HepG2 (cell line): ENCODE measurements at regions not wholly inside any gene's neighbourhood (a gene's known extent, or its start where the extent isn't known, plus 50 kb on each side); places are given as distances from the start of the nearest gene placed in this dataset.
A peak's percentile ranks its signal among the peaks of the same experiment; 100 is the strongest.
"Not testable (repeated sequence)": the region's sequence is repeated elsewhere in the genome, so short reads cannot be mapped to it uniquely, and the experiment has no call there.

Source experiments
- ATAC-seq: fragments of 200-7000 bp; cut with Tn5 transposase; 3 replicates; pipeline ENCODE4 v1.9.1; 2020; ENCODE audit warnings: mild to moderate bottlenecking, moderate library complexity
- BruUV-seq: library from RNA; stranded (reverse); fragments of 400-500 nt; replicated peaks from 2 replicates; lab custom pipeline; 2021; lab: Mats Ljungman, UMichigan
- CTCF ChIA-PET: fragments of 300-600 bp; formaldehyde crosslinking; extraction: SDS; loops from one replicate; lab custom pipeline; 2021; ENCODE audit warnings: low total read pairs, inconsistent platforms, low intra/inter-chr PET ratio; lab: Yijun Ruan, JAX
- POLR2A ChIA-PET: fragments of 350-600 bp; sonication (Branson Sonifier 250); formaldehyde crosslinking; loops from one replicate; lab custom pipeline; 2020; ENCODE audit warnings: antibody characterized with exemption, inconsistent platforms; lab: Yijun Ruan, JAX
- DNase-seq: peaks from one replicate; pipeline ENCODE4 v3.0.0-alpha.2; 2015; ENCODE audit warnings: low spot score
- FAIRE-seq: peaks from 3 replicates; lab custom pipeline; 2011; peaks lifted over from hg19 to GRCh38; lab: Jason Lieb, UNC
- H2AFZ ChIP-seq: one replicate; pipeline ENCODE4 v1.6.1; 2011; ENCODE audit warnings: low read length, inconsistent platforms
- H3K27ac ChIP-seq: fragments of 300-600 bp; 3 replicates; pipeline ENCODE4 v1.8.0; 2011; ENCODE audit warnings: mixed run types, mild to moderate bottlenecking, mixed read lengths, low read length, inconsistent platforms; ENCODE audit not compliant: insufficient read depth; ENCODE audit errors: extremely low read length
- H3K27me3 ChIP-seq, 2 experiments: fragments of 200-600 bp in 1 of 2; 2 replicates in 1 of 2; 3 replicates in 1 of 2; pipeline versions ENCODE4 v1.6.0 to v1.8.0; 2011; ENCODE audit warnings: low read length in 2 of 2, mild to moderate bottlenecking in 2 of 2, moderate library complexity in 2 of 2, inconsistent platforms in 1 of 2; ENCODE audit not compliant: insufficient read depth in 2 of 2, control insufficient read depth in 1 of 2
- H3K36me3 ChIP-seq, 2 experiments: fragments of 200-600 bp in 1 of 2; replicated peaks in 1 of 2; 2 replicates in 1 of 2; 3 replicates in 1 of 2; pipeline versions ENCODE4 v1.5.1 to v1.8.0; 2011; ENCODE audit warnings: low read length in 2 of 2, inconsistent platforms in 1 of 2; ENCODE audit not compliant: insufficient read depth in 2 of 2, control insufficient read depth in 1 of 2
- H3K4me1 ChIP-seq: 2 replicates; pipeline ENCODE4 v1.5.1; 2012; ENCODE audit warnings: low read length, inconsistent platforms; ENCODE audit not compliant: insufficient read depth
- H3K4me2 ChIP-seq: 2 replicates; pipeline ENCODE4 v1.6.0; 2011; ENCODE audit warnings: low read depth, low read length, inconsistent platforms
- H3K4me3 ChIP-seq, 3 experiments: fragments of 200-600 bp in 1 of 3; sonication (generic), shearing (Covaris generic) in 1 of 3; replicated peaks in 1 of 3; 2 replicates each; pipeline ENCODE4 v1.5.1; 2011 to 2016; ENCODE audit warnings: low read length in 3 of 3, inconsistent platforms in 2 of 3, low read depth in 2 of 3, mild to moderate bottlenecking in 2 of 3, control low read depth in 1 of 3, mixed read lengths in 1 of 3; ENCODE audit not compliant: insufficient read depth in 1 of 3
- H3K79me2 ChIP-seq: one replicate; pipeline ENCODE4 v1.6.1; 2011; ENCODE audit warnings: low read length, inconsistent platforms; ENCODE audit not compliant: insufficient read depth
- H3K9ac ChIP-seq: 2 replicates; pipeline ENCODE4 v1.6.0; 2011; ENCODE audit warnings: mild to moderate bottlenecking, low read depth, low read length, inconsistent platforms; ENCODE audit not compliant: insufficient read depth
- H3K9me3 ChIP-seq: 2 replicates; pipeline ENCODE4 v1.5.1; 2012; ENCODE audit warnings: mild to moderate bottlenecking, low read length
- H4K20me1 ChIP-seq: 2 replicates; pipeline ENCODE4 v1.6.0; 2011; ENCODE audit warnings: inconsistent platforms, mild to moderate bottlenecking, low read length, moderate library complexity; ENCODE audit not compliant: insufficient read depth
- CHD2 ChIP-seq: IDR thresholded peaks from 2 replicates; pipeline ENCODE4 v1.6.1; 2011; ENCODE audit warnings: low read depth, low read length, improper control_type of control experiment
- GLI4 ChIP-seq: sonication (generic); formaldehyde crosslinking; IDR thresholded peaks from 2 replicates; pipeline ENCODE4 v1.5.1; 2020; ENCODE audit warnings: missing genetic modification reagents, mild to moderate bottlenecking, moderate library complexity, borderline replicate concordance
- PRDM4 ChIP-seq: sonication (generic); formaldehyde crosslinking; IDR thresholded peaks from 2 replicates; pipeline ENCODE4 v1.9.0; 2021; ENCODE audit warnings: missing genetic modification reagents, borderline replicate concordance
- TRIM22 ChIP-seq: fragments of 450-650 bp; IDR thresholded peaks from 2 replicates; pipeline ENCODE4 v1.6.1; 2017
- ZNF615 ChIP-seq: sonication (generic); formaldehyde crosslinking; IDR thresholded peaks from 2 replicates; pipeline ENCODE4 v1.5.0; 2020; ENCODE audit warnings: mild to moderate bottlenecking, missing genetic modification reagents, borderline replicate concordance
- ZSCAN21 ChIP-seq: sonication (generic); formaldehyde crosslinking; IDR thresholded peaks from 2 replicates; pipeline ENCODE4 v1.8.0; 2022; ENCODE audit warnings: mild to moderate bottlenecking, missing genetic modification reagents, moderate library complexity, borderline replicate concordance
- WGBS: methylation state at CpG from one replicate; pipeline ENCODE4 v1.1.6; 2017; ENCODE audit warnings: low lambda C conversion rate; 5-methylcytosine and 5-hydroxymethylcytosine counted together
- in situ Hi-C: cut with HindIII; loops from 2 replicates; pipeline ENCODE4 v1.10.0; 2017; ENCODE audit warnings: low pct_unique_long_range_greater_than_20kb; ENCODE audit not compliant: extremely low pct_ligation_motif_present
- intact Hi-C: fragments of 100-400 bp; cut with micrococcal nuclease; formaldehyde crosslinking; loops from one replicate; pipeline ENCODE4 v1.10.0; 2022; ENCODE audit not compliant: unreplicated experiment
- TF ChIP-seq, protein P1 (sequence below): sonication (generic); formaldehyde crosslinking; IDR thresholded peaks from 2 replicates; pipeline ENCODE4 v1.4.0; 2020; ENCODE audit warnings: missing genetic modification reagents
- TF ChIP-seq, protein P2 (sequence below): sonication (generic); formaldehyde crosslinking; IDR thresholded peaks from 2 replicates; pipeline ENCODE4 v1.5.0; 2020; ENCODE audit warnings: mild to moderate bottlenecking, missing genetic modification reagents

DNA sequence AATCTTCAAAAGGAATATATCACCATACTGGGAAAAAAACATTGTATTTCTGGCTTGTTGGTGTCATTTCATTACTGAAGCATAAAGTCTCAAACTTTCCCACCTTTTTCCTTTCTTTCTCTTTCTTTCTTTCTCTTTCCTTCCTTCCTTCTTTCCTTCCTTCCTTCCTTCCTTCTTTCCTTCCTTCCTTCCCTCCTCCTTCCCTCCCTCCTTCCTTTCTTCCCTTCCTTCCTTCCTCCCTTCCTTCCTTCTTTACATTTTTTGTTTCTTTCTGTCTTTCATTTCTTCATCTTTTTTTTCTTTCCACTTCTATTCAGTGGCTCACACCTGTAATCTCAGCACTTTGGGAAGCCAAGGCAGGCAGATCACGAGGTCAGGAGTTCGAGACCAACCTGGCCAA lies 1160.7 kb downstream of the PCDH7 start:
- intact Hi-C loops, ATAC-seq, CTCF ChIA-PET, H3K27ac ChIP-seq, H4K20me1 ChIP-seq, H3K27me3 ChIP-seq, DNase-seq, BruUV-seq, H3K9ac ChIP-seq, POLR2A ChIA-PET, H3K36me3 ChIP-seq, H3K79me2 ChIP-seq, H3K4me1 ChIP-seq, FAIRE-seq, in situ Hi-C loops, H3K4me3 ChIP-seq, H3K4me2 ChIP-seq, H2AFZ ChIP-seq: not testable (repeated sequence)
- 0 out of 2 replicates have a peak, but pooled peaks have one; percentile 71 for TF ChIP-seq TRIM22
- WGBS, result 0% methylated on average over 2 of the region's 2 CpGs
- H3K9me3 ChIP-seq, result peaks cover 11% of the 10 kb centered on the region

- in situ Hi-C loops, result no loop called here
Measured at GRCh38 chr4:31896349-31896748, 1176.2 kb downstream of the PCDH7 start.

More at GRCh38 chr4:31896349-31896748, 1176.2 kb downstream of the PCDH7 start:
- H3K27me3 ChIP-seq, result no peaks in the 10 kb centered on the region
- no peak overlapping the region for H2AFZ ChIP-seq
- intact Hi-C loops, result no loop called here
- BruUV-seq, result no TSS peak
- H3K79me2 ChIP-seq, result no peaks in the 10 kb centered on the region
- H3K27ac ChIP-seq, result no peak overlapping the region
- H3K4me3 ChIP-seq, result no peak overlapping the region
- FAIRE-seq (no peak), DNase-seq (no peak), ATAC-seq (no peak)
- TF ChIP-seq GLI4 (no peak), PRDM4 (CRISPR knock-in tag) (no peak), CHD2 (no peak), ZNF615 (CRISPR knock-in tag) (no peak), ZSCAN21 (CRISPR knock-in tag) (no peak)
- TF ChIP-seq, protein P1, sequence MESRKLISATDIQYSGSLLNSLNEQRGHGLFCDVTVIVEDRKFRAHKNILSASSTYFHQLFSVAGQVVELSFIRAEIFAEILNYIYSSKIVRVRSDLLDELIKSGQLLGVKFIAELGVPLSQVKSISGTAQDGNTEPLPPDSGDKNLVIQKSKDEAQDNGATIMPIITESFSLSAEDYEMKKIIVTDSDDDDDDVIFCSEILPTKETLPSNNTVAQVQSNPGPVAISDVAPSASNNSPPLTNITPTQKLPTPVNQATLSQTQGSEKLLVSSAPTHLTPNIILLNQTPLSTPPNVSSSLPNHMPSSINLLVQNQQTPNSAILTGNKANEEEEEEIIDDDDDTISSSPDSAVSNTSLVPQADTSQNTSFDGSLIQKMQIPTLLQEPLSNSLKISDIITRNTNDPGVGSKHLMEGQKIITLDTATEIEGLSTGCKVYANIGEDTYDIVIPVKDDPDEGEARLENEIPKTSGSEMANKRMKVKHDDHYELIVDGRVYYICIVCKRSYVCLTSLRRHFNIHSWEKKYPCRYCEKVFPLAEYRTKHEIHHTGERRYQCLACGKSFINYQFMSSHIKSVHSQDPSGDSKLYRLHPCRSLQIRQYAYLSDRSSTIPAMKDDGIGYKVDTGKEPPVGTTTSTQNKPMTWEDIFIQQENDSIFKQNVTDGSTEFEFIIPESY, result no peak
- TF ChIP-seq, protein P2, sequence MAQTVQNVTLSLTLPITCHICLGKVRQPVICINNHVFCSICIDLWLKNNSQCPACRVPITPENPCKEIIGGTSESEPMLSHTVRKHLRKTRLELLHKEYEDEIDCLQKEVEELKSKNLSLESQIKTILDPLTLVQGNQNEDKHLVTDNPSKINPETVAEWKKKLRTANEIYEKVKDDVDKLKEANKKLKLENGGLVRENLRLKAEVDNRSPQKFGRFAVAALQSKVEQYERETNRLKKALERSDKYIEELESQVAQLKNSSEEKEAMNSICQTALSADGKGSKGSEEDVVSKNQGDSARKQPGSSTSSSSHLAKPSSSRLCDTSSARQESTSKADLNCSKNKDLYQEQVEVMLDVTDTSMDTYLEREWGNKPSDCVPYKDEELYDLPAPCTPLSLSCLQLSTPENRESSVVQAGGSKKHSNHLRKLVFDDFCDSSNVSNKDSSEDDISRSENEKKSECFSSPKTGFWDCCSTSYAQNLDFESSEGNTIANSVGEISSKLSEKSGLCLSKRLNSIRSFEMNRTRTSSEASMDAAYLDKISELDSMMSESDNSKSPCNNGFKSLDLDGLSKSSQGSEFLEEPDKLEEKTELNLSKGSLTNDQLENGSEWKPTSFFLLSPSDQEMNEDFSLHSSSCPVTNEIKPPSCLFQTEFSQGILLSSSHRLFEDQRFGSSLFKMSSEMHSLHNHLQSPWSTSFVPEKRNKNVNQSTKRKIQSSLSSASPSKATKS, result no peak
- CTCF ChIA-PET, result no interaction called here
- POLR2A ChIA-PET, result no interaction called here
- peaks cover 55% of the 10 kb centered on the region for H3K9me3 ChIP-seq
- no peaks in the 10 kb centered on the region for H3K4me1 ChIP-seq
- H3K4me2 ChIP-seq, result no peak overlapping the region
- no peaks in the 10 kb centered on the region for H4K20me1 ChIP-seq
- H3K36me3 ChIP-seq, result no peaks in the 10 kb centered on the region
- no peak overlapping the region for H3K9ac ChIP-seq
